Right atrium auricular region (tissue), 2 donors: ENCODE measurements at regions not wholly inside any gene's neighbourhood (a gene's known extent, or its start where the extent isn't known, plus 50 kb on each side); places are given as distances from the start of the nearest gene placed in this dataset.

Experiments used
- DNase-seq: peaks from one replicate; pipeline ENCODE4 v3.0.0-alpha.2; 2019; ENCODE audit warnings: low spot score
- H3K27ac ChIP-seq, 2 donors: fragments of 200-600 bp; sonication (generic); 1 replicate in 1 of 2; 2 replicates in 1 of 2; pipeline ENCODE4 v1.5.1; 2016 to 2019
- H3K27me3 ChIP-seq, 2 donors: fragments of 200-600 bp; sonication (generic); one replicate each; pipeline versions ENCODE4 v1.5.1 to v1.6.0; 2017 to 2019
- H3K36me3 ChIP-seq: fragments of 200-600 bp; sonication (generic); one replicate; pipeline ENCODE4 v1.5.1; 2016
- H3K4me1 ChIP-seq, 2 donors: fragments of 200-600 bp; sonication (generic); one replicate each; pipeline versions ENCODE4 v1.5.1 to v1.6.0; 2017 to 2019
- H3K4me3 ChIP-seq, 2 donors: fragments of 200-600 bp; sonication (generic); 1 replicate in 1 of 2; 2 replicates in 1 of 2; pipeline ENCODE4 v1.5.1; 2017 to 2019; ENCODE audit warnings: mild to moderate bottlenecking in 1 of 2, moderate library complexity in 1 of 2
- H3K9me3 ChIP-seq, 2 donors: fragments of 200-600 bp; sonication (generic); one replicate each; pipeline ENCODE4 v1.5.1; 2019
- TF ChIP-seq, protein P1 (sequence below), 2 donors: fragments of 200-600 bp; sonication (generic); IDR thresholded peaks; one replicate each; pipeline ENCODE4 v1.5.1; 2019; ENCODE audit warnings: antibody characterized with exemption in 2 of 2

DNA sequence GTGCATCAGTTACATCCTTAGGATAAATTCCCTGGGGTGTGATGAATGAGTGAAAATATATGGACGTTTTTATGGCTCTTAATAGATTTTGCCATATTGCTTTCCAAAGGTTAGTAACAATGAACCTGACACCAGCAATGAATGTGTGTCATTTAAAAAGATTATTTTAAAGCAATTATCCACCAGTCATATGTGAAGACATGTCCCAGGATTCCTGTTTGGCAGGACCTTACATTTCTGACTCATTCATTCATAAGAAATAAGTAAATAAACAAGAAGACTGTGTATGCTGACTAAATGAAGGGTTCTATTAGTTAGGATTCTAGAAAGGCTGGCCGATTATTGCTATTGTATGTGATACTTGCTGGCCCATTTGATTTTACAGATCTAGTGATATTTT, 201.5 kb downstream of the SOX2 start:
- Histone ChIP-seq H3K27me3 (no peaks in the 10 kb centered on the region), H3K4me3 (no peak overlapping the region), H3K4me1 (no peaks in the 10 kb centered on the region), H3K27ac (no peak overlapping the region), H3K36me3 (no peaks in the 10 kb centered on the region), H3K9me3 (no peaks in the 10 kb centered on the region)
- DNase-seq: no peak
- TF ChIP-seq, protein P1, sequence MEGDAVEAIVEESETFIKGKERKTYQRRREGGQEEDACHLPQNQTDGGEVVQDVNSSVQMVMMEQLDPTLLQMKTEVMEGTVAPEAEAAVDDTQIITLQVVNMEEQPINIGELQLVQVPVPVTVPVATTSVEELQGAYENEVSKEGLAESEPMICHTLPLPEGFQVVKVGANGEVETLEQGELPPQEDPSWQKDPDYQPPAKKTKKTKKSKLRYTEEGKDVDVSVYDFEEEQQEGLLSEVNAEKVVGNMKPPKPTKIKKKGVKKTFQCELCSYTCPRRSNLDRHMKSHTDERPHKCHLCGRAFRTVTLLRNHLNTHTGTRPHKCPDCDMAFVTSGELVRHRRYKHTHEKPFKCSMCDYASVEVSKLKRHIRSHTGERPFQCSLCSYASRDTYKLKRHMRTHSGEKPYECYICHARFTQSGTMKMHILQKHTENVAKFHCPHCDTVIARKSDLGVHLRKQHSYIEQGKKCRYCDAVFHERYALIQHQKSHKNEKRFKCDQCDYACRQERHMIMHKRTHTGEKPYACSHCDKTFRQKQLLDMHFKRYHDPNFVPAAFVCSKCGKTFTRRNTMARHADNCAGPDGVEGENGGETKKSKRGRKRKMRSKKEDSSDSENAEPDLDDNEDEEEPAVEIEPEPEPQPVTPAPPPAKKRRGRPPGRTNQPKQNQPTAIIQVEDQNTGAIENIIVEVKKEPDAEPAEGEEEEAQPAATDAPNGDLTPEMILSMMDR (IDR thresholded peaks at IDR 0.05): no peak

DNA sequence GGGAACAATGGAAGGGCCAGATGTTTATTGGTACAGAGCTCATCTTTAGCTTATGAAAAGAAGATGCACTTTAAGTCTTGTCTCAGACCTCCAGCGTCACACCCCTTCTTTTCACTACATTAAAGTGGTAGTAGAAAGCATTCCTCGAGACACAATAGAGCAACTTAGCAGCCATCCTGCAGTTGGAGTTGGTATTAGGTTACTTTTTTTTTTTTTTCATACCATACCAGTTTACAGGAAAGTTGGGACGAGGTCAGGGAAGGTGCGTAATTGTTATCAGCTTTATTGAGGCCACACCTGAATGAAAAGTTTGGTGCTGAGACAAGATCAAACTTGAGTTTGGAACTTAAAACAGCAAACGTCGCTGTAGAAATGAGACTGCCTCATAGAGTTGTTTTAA, 203.8 kb downstream of the SOX2 start:
- no peaks in the 10 kb centered on the region for H3K27me3 ChIP-seq
- no peak for DNase-seq
- no peak overlapping the region for H3K27ac ChIP-seq
- TF ChIP-seq, protein P1 (IDR thresholded peaks at IDR 0.05): no peak
- no peaks in the 10 kb centered on the region for H3K9me3 ChIP-seq
- H3K4me3 ChIP-seq: no peak overlapping the region
- H3K4me1 ChIP-seq: no peaks in the 10 kb centered on the region
- H3K36me3 ChIP-seq: no peaks in the 10 kb centered on the region

DNA sequence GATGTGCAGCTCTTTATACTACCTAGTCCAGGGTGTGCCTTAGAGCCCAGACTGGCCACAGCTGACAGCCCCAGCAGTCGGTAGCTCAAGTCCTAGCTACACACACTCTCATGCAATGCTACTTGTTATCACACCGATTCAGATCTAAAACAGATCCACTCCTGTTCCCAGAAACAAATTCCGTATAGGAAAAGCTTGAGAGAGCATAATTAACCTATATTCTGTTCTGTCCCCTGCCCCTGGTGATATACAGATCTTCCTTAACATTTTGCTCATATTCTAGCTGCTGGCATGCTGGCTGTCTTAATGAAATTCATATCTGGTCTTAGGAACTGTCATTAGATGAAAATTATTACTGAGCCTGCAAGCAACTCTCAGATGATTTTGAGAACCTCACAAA, 204.3 kb downstream of the SOX2 start:
- H3K27ac ChIP-seq: no peak overlapping the region
- H3K4me1 ChIP-seq: no peaks in the 10 kb centered on the region
- no peaks in the 10 kb centered on the region for H3K36me3 ChIP-seq
- TF ChIP-seq, protein P1 (IDR thresholded peaks at IDR 0.05): no peak
- no peaks in the 10 kb centered on the region for H3K27me3 ChIP-seq
- DNase-seq: no peak
- H3K4me3 ChIP-seq: no peak overlapping the region
- no peaks in the 10 kb centered on the region for H3K9me3 ChIP-seq

DNA sequence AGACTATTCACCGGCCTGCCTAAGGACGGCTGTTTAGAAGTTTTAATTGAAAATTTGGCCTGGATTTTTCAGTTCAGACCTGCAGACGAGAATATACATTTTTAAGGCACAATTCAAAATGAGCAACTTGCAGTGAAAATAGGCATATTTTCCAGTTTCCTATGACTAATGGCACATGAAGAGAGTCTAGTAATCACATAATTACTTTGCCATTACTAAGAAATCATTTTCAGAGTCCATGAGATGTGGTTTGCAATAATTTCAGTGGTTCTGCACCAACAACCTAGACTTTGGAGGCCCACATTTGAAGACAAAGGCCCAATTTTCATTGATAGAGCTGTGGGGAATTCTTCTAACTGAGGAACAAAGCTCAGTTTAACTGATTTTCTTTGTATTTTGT, 205.3 kb downstream of the SOX2 start:
- H3K4me3 ChIP-seq: no peak overlapping the region
- TF ChIP-seq, protein P1 (IDR thresholded peaks at IDR 0.05): no peak
- H3K36me3 ChIP-seq: no peaks in the 10 kb centered on the region
- H3K9me3 ChIP-seq: no peaks in the 10 kb centered on the region
- DNase-seq: no peak
- no peak overlapping the region for H3K27ac ChIP-seq
- H3K27me3 ChIP-seq: no peaks in the 10 kb centered on the region
- no peaks in the 10 kb centered on the region for H3K4me1 ChIP-seq

DNA sequence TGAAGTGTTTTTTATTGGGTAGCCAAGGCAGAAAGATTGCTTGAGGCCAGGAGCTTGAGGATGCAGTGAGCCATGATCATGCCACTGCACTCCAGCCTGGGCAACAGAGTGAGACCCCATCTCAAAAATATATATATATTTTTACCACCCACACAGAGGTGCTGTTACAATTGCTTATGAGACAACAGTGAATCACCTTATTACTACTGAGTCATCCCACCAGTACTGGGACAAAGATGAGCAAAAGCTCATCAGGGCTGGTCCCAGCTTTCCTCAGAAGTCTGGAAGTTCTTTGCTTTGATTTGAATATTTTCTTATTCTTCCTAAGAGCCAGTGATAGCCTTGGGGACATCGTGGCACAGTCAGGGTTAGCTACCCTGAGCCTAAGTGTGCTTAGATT, 207.7 kb downstream of the SOX2 start:
- TF ChIP-seq, protein P1 (IDR thresholded peaks at IDR 0.05): no peak
- no peak for DNase-seq
- no peaks in the 10 kb centered on the region for H3K36me3 ChIP-seq
- no peak overlapping the region for H3K27ac ChIP-seq
- no peaks in the 10 kb centered on the region for H3K27me3 ChIP-seq
- H3K4me3 ChIP-seq: no peak overlapping the region
- no peaks in the 10 kb centered on the region for H3K4me1 ChIP-seq
- no peaks in the 10 kb centered on the region for H3K9me3 ChIP-seq

DNA sequence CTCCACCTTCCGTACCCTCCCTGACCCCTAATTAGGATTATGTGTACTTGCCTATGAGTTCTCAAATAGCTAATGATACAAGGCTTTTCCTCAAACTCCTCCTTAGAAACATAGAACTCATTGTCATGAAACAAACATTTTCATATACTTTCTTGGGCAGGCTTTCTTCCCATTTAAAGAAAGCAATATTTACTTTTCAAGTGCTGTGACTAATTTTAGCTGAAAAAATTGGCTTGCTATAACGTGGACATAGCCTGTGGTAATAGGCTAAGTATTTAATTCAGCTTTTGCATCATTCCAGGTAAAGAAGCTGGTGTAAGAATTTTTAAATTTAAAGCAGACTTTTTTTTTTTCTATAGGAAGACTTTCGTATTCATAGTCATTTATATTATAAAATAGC, 208.7 kb downstream of the SOX2 start:
- TF ChIP-seq, protein P1 (IDR thresholded peaks at IDR 0.05): no peak
- H3K27ac ChIP-seq: no peak overlapping the region
- no peaks in the 10 kb centered on the region for H3K4me1 ChIP-seq
- no peak for DNase-seq
- H3K27me3 ChIP-seq: no peaks in the 10 kb centered on the region
- H3K36me3 ChIP-seq: no peaks in the 10 kb centered on the region
- no peak overlapping the region for H3K4me3 ChIP-seq
- no peaks in the 10 kb centered on the region for H3K9me3 ChIP-seq
